Endodermal cell (in vitro differentiated cells): ENCODE measurements at regions not wholly inside any gene's neighbourhood (a gene's known extent, or its start where the extent isn't known, plus 50 kb on each side); places are given as distances from the start of the nearest gene placed in this dataset.

Experiments used
- DNase-seq: peaks from one replicate; pipeline ENCODE4 v3.0.0-alpha.2; 2017
- H3K27ac ChIP-seq: 2 replicates; pipeline ENCODE4 v1.5.1; 2013; ENCODE audit warnings: mild to moderate bottlenecking, low read depth, low read length, moderate library complexity
- H3K27me3 ChIP-seq: 2 replicates; pipeline ENCODE4 v1.6.1; 2013; ENCODE audit warnings: mild to moderate bottlenecking, low read length, moderate library complexity; ENCODE audit not compliant: insufficient read depth, control insufficient read depth, poor library complexity, severe bottlenecking
- H3K36me3 ChIP-seq: 2 replicates; pipeline ENCODE4 v1.7.0; 2013; ENCODE audit warnings: mild to moderate bottlenecking, low read length, moderate library complexity; ENCODE audit not compliant: control insufficient read depth, insufficient read depth
- H3K4me1 ChIP-seq: one replicate; pipeline ENCODE4 v1.7.0; 2013; ENCODE audit warnings: low read length; ENCODE audit not compliant: control insufficient read depth, insufficient read depth
- H3K4me3 ChIP-seq: 2 replicates; pipeline ENCODE4 v1.5.1; 2013; ENCODE audit warnings: mild to moderate bottlenecking, low read length, moderate library complexity
- H3K9ac ChIP-seq: 2 replicates; pipeline ENCODE4 v1.6.1; 2013; ENCODE audit warnings: mild to moderate bottlenecking, low read length, moderate library complexity; ENCODE audit not compliant: poor library complexity, severe bottlenecking; ENCODE audit errors: extremely low read depth
- H3K9me3 ChIP-seq: 2 replicates; pipeline ENCODE4 v1.6.1; 2013; ENCODE audit warnings: mild to moderate bottlenecking, low read length, moderate library complexity; ENCODE audit not compliant: control insufficient read depth
- H3K27ac Mint-ChIP-seq: 2 replicates; pipeline ENCODE4 v1.8.0; 2020; ENCODE audit warnings: mixed read lengths
- H3K27me3 Mint-ChIP-seq: 2 replicates; pipeline ENCODE4 v1.8.0; 2021; ENCODE audit warnings: mild to moderate bottlenecking, mixed read lengths; ENCODE audit not compliant: insufficient read depth
- H3K36me3 Mint-ChIP-seq: 2 replicates; pipeline ENCODE4 v1.8.0; 2020; ENCODE audit warnings: low read depth, mixed read lengths
- H3K4me1 Mint-ChIP-seq: 2 replicates; pipeline ENCODE4 v1.8.0; 2020; ENCODE audit warnings: mixed read lengths
- H3K4me3 Mint-ChIP-seq: 2 replicates; pipeline ENCODE4 v1.8.0; 2020; ENCODE audit warnings: mild to moderate bottlenecking, moderate library complexity, mixed read lengths
- H3K9me3 Mint-ChIP-seq: 2 replicates; pipeline ENCODE4 v1.8.0; 2020; ENCODE audit warnings: mild to moderate bottlenecking, mixed read lengths
- CTCF ChIP-seq: fragments of 200-600 bp; sonication (generic); conservative IDR thresholded peaks from 2 replicates; pipeline ENCODE4 v1.5.0; 2021; ENCODE audit warnings: antibody characterized with exemption, mild to moderate bottlenecking
- WGBS, 2 experiments: methylation state at CpG; one replicate each; pipeline versions ENCODE4 v1.1.5 to v1.1.7; 2013; ENCODE audit warnings: missing lambda C conversion rate in 2 of 2, mixed read lengths in 1 of 2; ENCODE audit not compliant: insufficient coverage in 1 of 2, insufficient read length in 1 of 2; 5-methylcytosine and 5-hydroxymethylcytosine counted together

DNA sequence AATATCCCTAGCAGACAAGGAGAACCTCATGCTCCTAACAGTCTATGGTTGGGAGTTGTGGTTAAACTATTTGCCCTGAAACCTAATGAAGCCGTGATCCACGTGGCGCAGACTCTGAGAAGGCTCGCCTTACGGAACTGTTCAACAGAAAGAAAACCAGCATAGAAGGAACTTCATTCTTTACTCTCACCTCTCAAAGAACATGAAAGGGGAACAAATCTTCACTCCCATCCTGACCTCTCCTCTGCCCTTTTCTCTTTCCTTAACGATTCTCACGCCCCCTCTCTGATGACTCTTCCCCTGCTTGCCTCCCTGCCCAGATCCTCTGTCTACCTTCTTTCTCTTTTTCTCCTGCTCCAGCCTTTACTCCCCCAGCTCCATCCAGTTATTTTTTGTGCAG lies 54.2 kb downstream of the IRAG1 start:
- DNase-seq = no peak
- H3K27me3 Mint-ChIP-seq = peaks cover 1% of the 10 kb centered on the region
- H3K27me3 ChIP-seq = no peaks in the 10 kb centered on the region
- no peaks in the 10 kb centered on the region for H3K4me1 ChIP-seq
- H3K4me3 ChIP-seq = no peak overlapping the region
- H3K4me3 Mint-ChIP-seq = no peak overlapping the region
- H3K36me3 ChIP-seq = no peaks in the 10 kb centered on the region
- H3K27ac ChIP-seq = no peak overlapping the region
- H3K9me3 Mint-ChIP-seq = no peaks in the 10 kb centered on the region
- TF ChIP-seq CTCF = no peak
- H3K9me3 ChIP-seq = no peaks in the 10 kb centered on the region
- H3K4me1 Mint-ChIP-seq = no peaks in the 10 kb centered on the region
- H3K9ac ChIP-seq = no peak overlapping the region
- 86 to 90% methylated on average over 7 of the region's 7 CpGs for WGBS, 2 experiments
- H3K36me3 Mint-ChIP-seq = no peaks in the 10 kb centered on the region
- no peak overlapping the region for H3K27ac Mint-ChIP-seq

DNA sequence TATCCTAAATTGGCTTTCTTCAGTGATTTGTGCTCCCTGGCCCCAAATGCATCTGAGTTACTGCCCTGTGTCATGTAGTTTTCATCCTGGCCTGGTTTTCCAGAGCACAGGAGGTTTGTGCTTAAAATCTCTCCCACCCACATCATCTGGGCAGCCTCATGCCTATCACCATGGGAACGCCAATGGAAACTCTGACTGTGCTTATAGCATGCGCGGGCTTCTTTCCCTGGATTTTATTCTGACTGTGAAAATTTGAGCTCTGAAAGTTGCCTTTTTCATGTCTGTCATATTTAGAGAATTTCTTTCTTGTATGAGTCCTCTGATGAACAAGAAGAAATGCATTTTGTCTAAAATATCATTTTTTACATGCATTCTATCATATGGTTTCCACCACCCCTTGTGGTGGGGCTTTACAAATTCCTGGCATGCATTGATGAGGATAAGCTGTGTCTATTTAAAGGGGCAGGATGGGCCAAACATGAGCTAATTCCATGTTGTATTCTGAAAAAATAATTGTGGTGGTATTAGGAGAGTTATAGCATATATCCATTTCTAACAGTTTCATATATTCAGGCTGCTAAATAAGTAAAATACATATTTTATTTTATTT lies 55.1 kb downstream of the IRAG1 start:
- no peaks in the 10 kb centered on the region for H3K36me3 Mint-ChIP-seq
- no peak overlapping the region for H3K27ac ChIP-seq
- no peaks in the 10 kb centered on the region for H3K4me1 ChIP-seq
- peak; percentile 28 for DNase-seq
- no peaks in the 10 kb centered on the region for H3K9me3 Mint-ChIP-seq
- peaks cover 1% of the 10 kb centered on the region for H3K27me3 Mint-ChIP-seq
- H3K27ac Mint-ChIP-seq = no peak overlapping the region
- H3K27me3 ChIP-seq = no peaks in the 10 kb centered on the region
- WGBS, 2 experiments = 89% methylated on average over 3 of the region's 3 CpGs; no CpG with 5 or more reads in 1 of the 2 experiments
- no peak overlapping the region for H3K4me3 Mint-ChIP-seq
- TF ChIP-seq CTCF = no peak
- no peaks in the 10 kb centered on the region for H3K36me3 ChIP-seq
- no peak overlapping the region for H3K9ac ChIP-seq
- H3K9me3 ChIP-seq = no peaks in the 10 kb centered on the region
- no peaks in the 10 kb centered on the region for H3K4me1 Mint-ChIP-seq
- no peak overlapping the region for H3K4me3 ChIP-seq

DNA sequence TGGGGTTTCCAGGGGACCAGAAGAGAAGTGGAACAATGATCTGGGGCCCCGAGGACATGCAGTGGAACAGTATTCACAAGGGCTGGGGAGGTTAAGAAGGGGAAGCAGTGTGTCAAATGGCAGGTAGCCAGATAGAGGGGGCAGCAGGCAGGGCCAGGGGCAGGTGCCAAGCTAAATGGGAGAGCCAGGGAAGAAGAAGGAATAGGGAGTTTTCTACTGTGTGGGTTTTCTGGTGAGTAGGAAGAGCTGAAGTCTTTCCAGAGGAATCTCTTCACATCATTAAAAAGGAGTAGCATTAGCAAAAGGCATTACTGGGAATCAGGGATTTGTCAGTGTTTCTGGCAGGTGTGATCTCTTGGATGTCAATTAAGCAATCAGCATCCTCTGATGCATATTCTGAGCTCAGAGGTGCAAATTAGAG lies 55.8 kb downstream of the IRAG1 start:
- H3K27ac Mint-ChIP-seq = no peak overlapping the region
- Histone ChIP-seq H3K9me3 (no peaks in the 10 kb centered on the region), H3K4me3 (no peak overlapping the region), H3K27me3 (no peaks in the 10 kb centered on the region), H3K36me3 (no peaks in the 10 kb centered on the region), H3K27ac (no peak overlapping the region), H3K9ac (no peak overlapping the region), H3K4me1 (no peaks in the 10 kb centered on the region)
- DNase-seq = peak; percentile 36
- no peaks in the 10 kb centered on the region for H3K36me3 Mint-ChIP-seq
- peaks cover 1% of the 10 kb centered on the region for H3K27me3 Mint-ChIP-seq
- no peaks in the 10 kb centered on the region for H3K4me1 Mint-ChIP-seq
- H3K9me3 Mint-ChIP-seq = no peaks in the 10 kb centered on the region
- TF ChIP-seq CTCF = no peak
- no peak overlapping the region for H3K4me3 Mint-ChIP-seq
- WGBS, 2 experiments = 60 to 79% methylated on average over 1 of the region's 1 CpG
